ENCODE measurements at regions not wholly inside any gene's neighbourhood (a gene's known extent, or its start where the extent isn't known, plus 50 kb on each side); places are given as distances from the start of the nearest gene placed in this dataset.

DNA sequence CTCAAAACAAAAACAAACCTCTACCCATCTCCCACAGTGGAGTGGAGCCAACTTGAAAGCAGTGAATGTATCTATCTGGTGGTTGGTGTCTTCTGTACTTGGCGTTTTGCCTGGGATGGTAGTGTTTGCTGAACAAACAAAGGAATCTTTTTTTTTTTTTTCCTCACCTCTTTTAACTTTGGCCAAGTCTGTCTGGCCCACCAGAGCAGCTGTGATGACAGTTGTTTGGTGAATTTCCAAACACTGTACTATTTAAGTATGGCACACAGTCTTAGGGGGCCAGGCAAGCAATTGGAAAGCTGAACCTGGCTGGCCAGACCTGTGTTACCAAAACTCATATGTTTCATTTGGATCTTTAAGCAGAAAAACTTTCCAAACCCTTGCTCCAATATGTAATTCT, 101.8 kb upstream of the CDH13 start:
- TF ChIP-seq, protein P1, sequence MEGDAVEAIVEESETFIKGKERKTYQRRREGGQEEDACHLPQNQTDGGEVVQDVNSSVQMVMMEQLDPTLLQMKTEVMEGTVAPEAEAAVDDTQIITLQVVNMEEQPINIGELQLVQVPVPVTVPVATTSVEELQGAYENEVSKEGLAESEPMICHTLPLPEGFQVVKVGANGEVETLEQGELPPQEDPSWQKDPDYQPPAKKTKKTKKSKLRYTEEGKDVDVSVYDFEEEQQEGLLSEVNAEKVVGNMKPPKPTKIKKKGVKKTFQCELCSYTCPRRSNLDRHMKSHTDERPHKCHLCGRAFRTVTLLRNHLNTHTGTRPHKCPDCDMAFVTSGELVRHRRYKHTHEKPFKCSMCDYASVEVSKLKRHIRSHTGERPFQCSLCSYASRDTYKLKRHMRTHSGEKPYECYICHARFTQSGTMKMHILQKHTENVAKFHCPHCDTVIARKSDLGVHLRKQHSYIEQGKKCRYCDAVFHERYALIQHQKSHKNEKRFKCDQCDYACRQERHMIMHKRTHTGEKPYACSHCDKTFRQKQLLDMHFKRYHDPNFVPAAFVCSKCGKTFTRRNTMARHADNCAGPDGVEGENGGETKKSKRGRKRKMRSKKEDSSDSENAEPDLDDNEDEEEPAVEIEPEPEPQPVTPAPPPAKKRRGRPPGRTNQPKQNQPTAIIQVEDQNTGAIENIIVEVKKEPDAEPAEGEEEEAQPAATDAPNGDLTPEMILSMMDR (IDR thresholded peaks at IDR 0.05 in 8 of 11, conservative IDR thresholded peaks at IDR 0.05 in 3 of 11) = no peak
- TF ChIP-seq POLR2A (IDR thresholded peaks at IDR 0.05) = no peak
